GM12874 (cell line): ENCODE measurements at regions not wholly inside any gene's neighbourhood (a gene's known extent, or its start where the extent isn't known, plus 50 kb on each side); places are given as distances from the start of the nearest gene placed in this dataset.

Source experiments
- TF ChIP-seq, protein P1 (sequence below): IDR thresholded peaks from 2 replicates; pipeline ENCODE4 v1.5.1; 2011; ENCODE audit warnings: low read depth, mild to moderate bottlenecking, control low read depth, low read length, moderate library complexity; ENCODE audit not compliant: insufficient read depth

DNA sequence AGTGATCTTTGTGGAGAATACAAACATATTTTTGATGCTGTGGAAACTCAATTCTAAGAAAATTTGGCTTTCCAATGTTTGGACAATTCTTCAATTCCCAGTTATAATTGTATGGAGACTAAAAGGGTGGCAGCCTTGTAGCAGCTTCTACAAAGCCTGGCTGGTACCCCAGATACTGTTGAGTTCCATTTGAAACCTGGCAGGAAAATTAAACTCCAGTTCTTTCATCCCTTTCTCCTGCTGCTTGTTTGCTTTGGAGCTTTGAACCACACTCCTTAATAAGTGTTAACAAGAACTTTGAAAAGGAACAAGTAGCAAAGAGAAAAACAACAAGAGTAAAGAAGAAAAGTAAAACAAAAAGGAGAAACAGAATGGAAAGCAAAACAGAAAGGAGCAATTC is 172.6 kb upstream of the ADAMTS5 start:
- TF ChIP-seq, protein P1, sequence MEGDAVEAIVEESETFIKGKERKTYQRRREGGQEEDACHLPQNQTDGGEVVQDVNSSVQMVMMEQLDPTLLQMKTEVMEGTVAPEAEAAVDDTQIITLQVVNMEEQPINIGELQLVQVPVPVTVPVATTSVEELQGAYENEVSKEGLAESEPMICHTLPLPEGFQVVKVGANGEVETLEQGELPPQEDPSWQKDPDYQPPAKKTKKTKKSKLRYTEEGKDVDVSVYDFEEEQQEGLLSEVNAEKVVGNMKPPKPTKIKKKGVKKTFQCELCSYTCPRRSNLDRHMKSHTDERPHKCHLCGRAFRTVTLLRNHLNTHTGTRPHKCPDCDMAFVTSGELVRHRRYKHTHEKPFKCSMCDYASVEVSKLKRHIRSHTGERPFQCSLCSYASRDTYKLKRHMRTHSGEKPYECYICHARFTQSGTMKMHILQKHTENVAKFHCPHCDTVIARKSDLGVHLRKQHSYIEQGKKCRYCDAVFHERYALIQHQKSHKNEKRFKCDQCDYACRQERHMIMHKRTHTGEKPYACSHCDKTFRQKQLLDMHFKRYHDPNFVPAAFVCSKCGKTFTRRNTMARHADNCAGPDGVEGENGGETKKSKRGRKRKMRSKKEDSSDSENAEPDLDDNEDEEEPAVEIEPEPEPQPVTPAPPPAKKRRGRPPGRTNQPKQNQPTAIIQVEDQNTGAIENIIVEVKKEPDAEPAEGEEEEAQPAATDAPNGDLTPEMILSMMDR, result no peak

DNA sequence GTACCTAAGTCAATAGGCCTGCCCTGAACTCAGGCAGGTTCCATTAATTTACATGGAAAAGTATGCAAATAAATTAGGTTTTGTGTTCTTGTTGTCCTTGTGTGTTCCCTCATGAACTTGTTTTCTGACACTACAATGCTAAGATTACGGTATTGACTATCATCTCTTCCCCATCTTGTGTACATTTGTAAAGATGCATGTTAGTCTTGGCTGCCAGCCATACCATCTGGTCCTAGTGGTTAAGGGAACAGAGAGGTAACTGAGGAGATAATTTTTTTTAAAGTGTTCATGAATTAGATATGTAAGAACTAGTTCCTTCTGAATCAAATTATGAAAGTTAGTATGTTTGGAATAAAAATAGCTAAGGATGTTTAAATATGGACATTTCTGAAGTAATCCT is 167.6 kb upstream of the ADAMTS5 start:
- TF ChIP-seq, protein P1, result no peak

DNA sequence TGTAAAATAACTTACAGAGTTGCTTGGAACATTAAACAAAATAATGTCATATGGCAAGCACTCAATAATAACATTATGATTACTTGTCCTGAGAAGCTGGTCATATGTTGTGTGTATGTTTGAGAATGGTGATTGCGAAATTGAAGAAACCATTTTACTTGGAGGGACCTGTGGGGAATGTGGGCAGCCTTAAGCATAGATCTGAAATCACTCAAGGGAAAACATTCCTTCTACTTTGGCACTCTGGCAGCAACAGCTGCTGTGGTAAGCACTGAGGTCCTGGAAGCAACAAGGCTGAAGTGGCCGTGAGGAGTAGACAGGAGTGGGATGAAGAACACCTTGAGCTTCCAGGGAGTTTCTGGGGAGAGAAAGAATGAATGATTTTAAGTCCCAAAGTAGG is 165.4 kb upstream of the ADAMTS5 start:
- TF ChIP-seq, protein P1, result no peak

DNA sequence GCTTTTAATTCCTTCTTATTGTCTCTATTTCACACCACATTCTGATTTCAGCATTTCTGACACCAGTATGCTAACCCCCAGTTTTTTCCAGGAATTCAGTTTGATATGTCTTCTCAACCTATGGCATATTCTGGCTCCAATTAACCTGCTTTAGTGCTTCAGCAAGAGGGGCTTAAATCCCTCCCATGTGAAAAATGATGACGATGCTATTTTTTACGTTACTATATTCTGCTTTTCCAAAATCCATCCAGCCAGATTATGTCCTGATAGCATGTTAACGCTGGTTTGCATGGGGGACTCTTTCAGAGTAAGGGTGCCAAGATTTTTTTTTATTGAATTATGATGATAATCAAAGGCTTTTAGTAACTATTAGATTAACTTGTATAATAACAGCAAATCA is 163.3 kb upstream of the ADAMTS5 start:
- TF ChIP-seq, protein P1, result no peak

DNA sequence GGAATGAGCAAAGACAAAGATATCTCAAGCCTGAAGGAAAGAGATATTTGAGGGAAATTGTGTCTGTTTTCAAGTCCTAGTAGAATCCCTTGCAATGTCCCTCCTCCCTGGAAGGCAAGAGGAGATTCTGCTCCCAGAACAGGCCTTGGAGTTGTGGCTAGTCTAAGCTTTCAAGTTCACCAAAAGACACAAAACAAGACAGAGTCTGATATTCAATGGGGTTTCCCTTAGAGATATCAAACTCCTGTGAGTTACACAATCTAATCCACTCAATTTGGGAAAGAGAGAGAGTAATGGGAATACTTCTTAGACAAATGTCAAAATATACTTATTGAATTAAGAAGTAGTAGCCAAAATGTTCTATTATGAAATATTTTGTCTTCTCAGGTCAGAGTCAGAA is 162.8 kb upstream of the ADAMTS5 start:
- TF ChIP-seq, protein P1, result no peak

DNA sequence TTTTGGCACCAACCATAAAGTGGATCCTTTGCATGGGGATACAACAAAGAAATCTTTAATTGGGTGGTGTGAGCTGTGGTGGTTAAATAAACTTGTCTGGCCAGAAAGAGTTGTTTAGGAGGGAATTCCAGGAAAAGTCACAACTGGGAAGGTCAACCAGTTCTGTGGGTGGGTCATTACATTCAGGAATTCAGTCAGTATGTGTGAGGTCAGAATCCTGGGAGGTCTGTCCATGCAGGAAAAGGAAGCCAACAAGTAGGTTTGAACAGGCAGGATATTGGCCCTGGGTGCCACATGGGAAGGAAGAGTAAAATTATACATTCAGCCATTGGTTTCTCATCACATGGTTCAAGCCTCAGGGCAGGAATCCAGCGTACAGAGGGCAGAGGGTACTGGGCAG is 162.3 kb upstream of the ADAMTS5 start:
- TF ChIP-seq, protein P1, result no peak

DNA sequence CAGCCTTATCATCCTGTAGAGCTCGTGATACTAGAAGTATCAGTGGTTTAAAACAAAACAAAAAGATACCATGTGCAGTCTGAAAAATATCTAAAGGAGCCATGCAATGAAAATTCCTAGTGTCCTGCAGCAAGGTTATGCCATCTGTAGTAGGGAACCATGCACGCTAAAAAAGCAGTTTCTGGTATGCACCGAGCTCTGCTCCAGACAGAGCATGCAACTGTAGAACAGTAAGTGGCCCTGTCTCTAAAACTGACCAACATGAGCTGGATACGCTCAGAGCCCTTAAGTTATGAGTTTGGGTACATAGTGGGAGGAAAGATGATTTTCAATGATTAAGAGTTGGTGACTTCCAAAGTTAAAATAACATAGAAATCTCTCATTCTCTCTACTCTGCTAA is 159.3 kb upstream of the ADAMTS5 start:
- TF ChIP-seq, protein P1, result no peak

DNA sequence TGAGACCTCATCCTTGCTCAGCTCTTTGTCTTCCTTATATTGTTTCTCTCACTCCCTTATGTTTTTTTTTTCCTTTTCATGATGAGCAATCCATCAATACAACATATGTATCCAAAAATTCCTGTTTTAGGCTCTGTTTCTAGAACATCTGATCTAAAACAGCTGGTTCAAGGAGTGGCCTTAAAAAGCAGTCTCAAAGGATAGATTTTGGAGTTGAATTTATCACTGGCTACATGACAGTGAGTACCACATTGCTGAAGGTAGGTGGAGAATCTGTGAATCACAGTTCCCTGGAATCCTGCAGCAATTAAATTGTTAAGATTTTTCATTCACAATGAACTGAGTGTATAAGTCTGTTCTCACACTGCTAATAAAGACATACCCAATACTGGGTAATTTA is 155.8 kb upstream of the ADAMTS5 start:
- TF ChIP-seq, protein P1, result no peak
